ENCODE measurements at regions not wholly inside any gene's neighbourhood (a gene's known extent, or its start where the extent isn't known, plus 50 kb on each side); places are given as distances from the start of the nearest gene placed in this dataset.

DNA sequence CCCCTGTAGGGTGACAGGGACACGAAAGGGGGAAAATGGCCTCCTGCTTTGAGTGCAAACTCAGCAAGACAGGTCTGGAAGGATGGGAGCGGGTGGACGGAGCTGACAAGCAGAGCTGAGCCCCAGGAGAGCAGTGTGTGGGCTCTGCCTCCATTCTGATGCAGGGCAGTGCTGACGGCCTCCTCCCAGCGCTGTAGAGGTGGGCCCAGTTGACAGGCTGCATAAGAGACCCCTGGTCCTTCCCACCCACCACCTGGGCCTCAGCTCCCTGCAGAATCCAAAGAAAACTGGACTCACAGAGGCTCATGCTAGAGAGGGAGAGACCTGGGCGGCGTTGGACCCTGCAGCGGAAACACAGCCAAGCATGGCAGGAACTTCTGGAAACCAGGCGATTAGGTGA is 1113.4 kb downstream of the BRD1 start:
- H3K9me2 ChIP-seq (ENCODE audit: insufficient read depth), result no peaks in the 10 kb centered on the region
- H4K20me1 ChIP-seq (replicated peaks; ENCODE audit: insufficient read depth), result no peaks in the 10 kb centered on the region
- no peaks in the 10 kb centered on the region for H3F3A ChIP-seq (replicated peaks; ENCODE audit: low read depth)
- H3K79me2 ChIP-seq (replicated peaks; ENCODE audit: insufficient read depth), result no peaks in the 10 kb centered on the region
- H3K36me3 ChIP-seq (ENCODE audit: insufficient read depth), result no peaks in the 10 kb centered on the region; the same call in 1 of the 2 replicates
- Mint-ChIP-seq H3K27ac (no peak overlapping the region), H3K4me3 (no peak overlapping the region), H3K36me3 (ENCODE audit: low read depth) (peaks cover 19% of the 10 kb centered on the region), H3K4me1 (peaks cover 18% of the 10 kb centered on the region), H3K27me3 (ENCODE audit: insufficient read depth, low read depth, poor library complexity) (peaks cover 5% of the 10 kb centered on the region), H3K9me3 (peaks cover 14% of the 10 kb centered on the region)
- no peaks in the 10 kb centered on the region for H3K27me3 ChIP-seq (ENCODE audit: insufficient read depth)
- TF ChIP-seq, protein P1, sequence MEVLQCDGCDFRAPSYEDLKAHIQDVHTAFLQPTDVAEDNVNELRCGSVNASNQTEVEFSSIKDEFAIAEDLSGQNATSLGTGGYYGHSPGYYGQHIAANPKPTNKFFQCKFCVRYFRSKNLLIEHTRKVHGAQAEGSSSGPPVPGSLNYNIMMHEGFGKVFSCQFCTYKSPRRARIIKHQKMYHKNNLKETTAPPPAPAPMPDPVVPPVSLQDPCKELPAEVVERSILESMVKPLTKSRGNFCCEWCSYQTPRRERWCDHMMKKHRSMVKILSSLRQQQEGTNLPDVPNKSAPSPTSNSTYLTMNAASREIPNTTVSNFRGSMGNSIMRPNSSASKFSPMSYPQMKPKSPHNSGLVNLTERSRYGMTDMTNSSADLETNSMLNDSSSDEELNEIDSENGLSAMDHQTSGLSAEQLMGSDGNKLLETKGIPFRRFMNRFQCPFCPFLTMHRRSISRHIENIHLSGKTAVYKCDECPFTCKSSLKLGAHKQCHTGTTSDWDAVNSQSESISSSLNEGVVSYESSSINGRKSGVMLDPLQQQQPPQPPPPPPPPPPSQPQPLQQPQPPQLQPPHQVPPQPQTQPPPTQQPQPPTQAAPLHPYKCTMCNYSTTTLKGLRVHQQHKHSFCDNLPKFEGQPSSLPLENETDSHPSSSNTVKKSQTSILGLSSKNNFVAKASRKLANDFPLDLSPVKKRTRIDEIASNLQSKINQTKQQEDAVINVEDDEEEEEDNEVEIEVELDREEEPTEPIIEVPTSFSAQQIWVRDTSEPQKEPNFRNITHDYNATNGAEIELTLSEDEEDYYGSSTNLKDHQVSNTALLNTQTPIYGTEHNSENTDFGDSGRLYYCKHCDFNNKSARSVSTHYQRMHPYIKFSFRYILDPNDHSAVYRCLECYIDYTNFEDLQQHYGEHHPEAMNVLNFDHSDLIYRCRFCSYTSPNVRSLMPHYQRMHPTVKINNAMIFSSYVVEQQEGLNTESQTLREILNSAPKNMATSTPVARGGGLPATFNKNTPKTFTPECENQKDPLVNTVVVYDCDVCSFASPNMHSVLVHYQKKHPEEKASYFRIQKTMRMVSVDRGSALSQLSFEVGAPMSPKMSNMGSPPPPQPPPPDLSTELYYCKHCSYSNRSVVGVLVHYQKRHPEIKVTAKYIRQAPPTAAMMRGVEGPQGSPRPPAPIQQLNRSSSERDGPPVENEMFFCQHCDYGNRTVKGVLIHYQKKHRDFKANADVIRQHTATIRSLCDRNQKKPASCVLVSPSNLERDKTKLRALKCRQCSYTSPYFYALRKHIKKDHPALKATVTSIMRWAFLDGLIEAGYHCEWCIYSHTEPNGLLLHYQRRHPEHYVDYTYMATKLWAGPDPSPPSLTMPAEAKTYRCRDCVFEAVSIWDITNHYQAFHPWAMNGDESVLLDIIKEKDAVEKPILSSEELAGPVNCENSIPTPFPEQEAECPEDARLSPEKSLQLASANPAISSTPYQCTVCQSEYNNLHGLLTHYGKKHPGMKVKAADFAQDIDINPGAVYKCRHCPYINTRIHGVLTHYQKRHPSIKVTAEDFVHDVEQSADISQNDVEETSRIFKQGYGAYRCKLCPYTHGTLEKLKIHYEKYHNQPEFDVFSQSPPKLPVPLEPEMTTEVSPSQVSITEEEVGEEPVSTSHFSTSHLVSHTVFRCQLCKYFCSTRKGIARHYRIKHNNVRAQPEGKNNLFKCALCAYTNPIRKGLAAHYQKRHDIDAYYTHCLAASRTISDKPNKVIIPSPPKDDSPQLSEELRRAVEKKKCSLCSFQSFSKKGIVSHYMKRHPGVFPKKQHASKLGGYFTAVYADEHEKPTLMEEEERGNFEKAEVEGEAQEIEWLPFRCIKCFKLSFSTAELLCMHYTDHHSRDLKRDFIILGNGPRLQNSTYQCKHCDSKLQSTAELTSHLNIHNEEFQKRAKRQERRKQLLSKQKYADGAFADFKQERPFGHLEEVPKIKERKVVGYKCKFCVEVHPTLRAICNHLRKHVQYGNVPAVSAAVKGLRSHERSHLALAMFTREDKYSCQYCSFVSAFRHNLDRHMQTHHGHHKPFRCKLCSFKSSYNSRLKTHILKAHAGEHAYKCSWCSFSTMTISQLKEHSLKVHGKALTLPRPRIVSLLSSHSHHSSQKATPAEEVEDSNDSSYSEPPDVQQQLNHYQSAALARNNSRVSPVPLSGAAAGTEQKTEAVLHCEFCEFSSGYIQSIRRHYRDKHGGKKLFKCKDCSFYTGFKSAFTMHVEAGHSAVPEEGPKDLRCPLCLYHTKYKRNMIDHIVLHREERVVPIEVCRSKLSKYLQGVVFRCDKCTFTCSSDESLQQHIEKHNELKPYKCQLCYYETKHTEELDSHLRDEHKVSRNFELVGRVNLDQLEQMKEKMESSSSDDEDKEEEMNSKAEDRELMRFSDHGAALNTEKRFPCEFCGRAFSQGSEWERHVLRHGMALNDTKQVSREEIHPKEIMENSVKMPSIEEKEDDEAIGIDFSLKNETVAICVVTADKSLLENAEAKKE (CRISPR knock-in tag; IDR thresholded peaks at IDR 0.05), result no peak
- TF ChIP-seq STAT1 (IDR thresholded peaks at IDR 0.05; ENCODE audit: unreplicated experiment) (no peak), ZNF331 (CRISPR knock-in tag; IDR thresholded peaks at IDR 0.05; ENCODE audit: low read depth) (no peak), NANOG (IDR thresholded peaks at IDR 0.05; ENCODE audit: borderline replicate concordance) (no peak), ZNF114 (CRISPR knock-in tag; IDR thresholded peaks at IDR 0.05) (no peak)
- TF ChIP-seq, protein P2, sequence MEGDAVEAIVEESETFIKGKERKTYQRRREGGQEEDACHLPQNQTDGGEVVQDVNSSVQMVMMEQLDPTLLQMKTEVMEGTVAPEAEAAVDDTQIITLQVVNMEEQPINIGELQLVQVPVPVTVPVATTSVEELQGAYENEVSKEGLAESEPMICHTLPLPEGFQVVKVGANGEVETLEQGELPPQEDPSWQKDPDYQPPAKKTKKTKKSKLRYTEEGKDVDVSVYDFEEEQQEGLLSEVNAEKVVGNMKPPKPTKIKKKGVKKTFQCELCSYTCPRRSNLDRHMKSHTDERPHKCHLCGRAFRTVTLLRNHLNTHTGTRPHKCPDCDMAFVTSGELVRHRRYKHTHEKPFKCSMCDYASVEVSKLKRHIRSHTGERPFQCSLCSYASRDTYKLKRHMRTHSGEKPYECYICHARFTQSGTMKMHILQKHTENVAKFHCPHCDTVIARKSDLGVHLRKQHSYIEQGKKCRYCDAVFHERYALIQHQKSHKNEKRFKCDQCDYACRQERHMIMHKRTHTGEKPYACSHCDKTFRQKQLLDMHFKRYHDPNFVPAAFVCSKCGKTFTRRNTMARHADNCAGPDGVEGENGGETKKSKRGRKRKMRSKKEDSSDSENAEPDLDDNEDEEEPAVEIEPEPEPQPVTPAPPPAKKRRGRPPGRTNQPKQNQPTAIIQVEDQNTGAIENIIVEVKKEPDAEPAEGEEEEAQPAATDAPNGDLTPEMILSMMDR (conservative IDR thresholded peaks at IDR 0.05; ENCODE audit: low read depth in 2 of 2), result no peak
- TF ChIP-seq, protein P3, sequence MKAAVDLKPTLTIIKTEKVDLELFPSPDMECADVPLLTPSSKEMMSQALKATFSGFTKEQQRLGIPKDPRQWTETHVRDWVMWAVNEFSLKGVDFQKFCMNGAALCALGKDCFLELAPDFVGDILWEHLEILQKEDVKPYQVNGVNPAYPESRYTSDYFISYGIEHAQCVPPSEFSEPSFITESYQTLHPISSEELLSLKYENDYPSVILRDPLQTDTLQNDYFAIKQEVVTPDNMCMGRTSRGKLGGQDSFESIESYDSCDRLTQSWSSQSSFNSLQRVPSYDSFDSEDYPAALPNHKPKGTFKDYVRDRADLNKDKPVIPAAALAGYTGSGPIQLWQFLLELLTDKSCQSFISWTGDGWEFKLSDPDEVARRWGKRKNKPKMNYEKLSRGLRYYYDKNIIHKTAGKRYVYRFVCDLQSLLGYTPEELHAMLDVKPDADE (IDR thresholded peaks at IDR 0.05), result no peak
- H3K4me2 ChIP-seq, result no peak overlapping the region
- H3K27ac ChIP-seq (ENCODE audit: low read depth), result no peak overlapping the region
- H3K4me1 ChIP-seq (ENCODE audit: insufficient read depth), result no peaks in the 10 kb centered on the region
- H2AFZ ChIP-seq, result no peak overlapping the region
- ATAC-seq (no peak), DNase-seq (ENCODE audit: low spot score) (no peak)
- H3K4me3 ChIP-seq, result no peak overlapping the region

All from GM23338 (cell line).